Osteoblast (primary cell): ENCODE measurements at regions not wholly inside any gene's neighbourhood (a gene's known extent, or its start where the extent isn't known, plus 50 kb on each side); places are given as distances from the start of the nearest gene placed in this dataset.

Experiments
- DNase-seq: peaks from one replicate; pipeline ENCODE4 v3.0.0; 2011; ENCODE audit warnings: low spot score, mixed read lengths; ENCODE audit not compliant: insufficient read length; ENCODE audit errors: missing footprints
- H2AFZ ChIP-seq: 2 replicates; pipeline ENCODE4 v1.6.0; 2011; ENCODE audit warnings: mild to moderate bottlenecking, low read length
- H3K27ac ChIP-seq: 2 replicates; pipeline ENCODE4 v1.5.1; 2011; ENCODE audit warnings: mild to moderate bottlenecking, low read depth, low read length, moderate library complexity
- H3K27me3 ChIP-seq: 2 replicates; pipeline ENCODE4 v1.6.0; 2012; ENCODE audit warnings: mild to moderate bottlenecking, control low read depth, inconsistent platforms, low read length, moderate library complexity; ENCODE audit not compliant: insufficient read depth
- H3K36me3 ChIP-seq: 2 replicates; pipeline ENCODE4 v1.5.1; 2011; ENCODE audit warnings: mild to moderate bottlenecking, low read length, control low read depth, moderate library complexity; ENCODE audit not compliant: insufficient read depth
- H3K4me1 ChIP-seq: 2 replicates; pipeline ENCODE4 v1.5.1; 2011; ENCODE audit warnings: mild to moderate bottlenecking, low read length, control low read depth, moderate library complexity; ENCODE audit not compliant: insufficient read depth
- H3K4me2 ChIP-seq: 2 replicates; pipeline ENCODE4 v1.6.0; 2011; ENCODE audit warnings: mild to moderate bottlenecking, low read length; ENCODE audit not compliant: insufficient read depth
- H3K4me3 ChIP-seq: fragments of 200-600 bp; sonication (generic); 3 replicates; pipeline ENCODE4 v1.5.1; 2012; ENCODE audit warnings: mild to moderate bottlenecking, low read length, inconsistent platforms; ENCODE audit not compliant: insufficient read depth
- H3K79me2 ChIP-seq: 2 replicates; pipeline ENCODE4 v1.6.0; 2012; ENCODE audit warnings: mild to moderate bottlenecking, low read length, control low read depth, inconsistent platforms; ENCODE audit not compliant: insufficient read depth
- H3K9me3 ChIP-seq: 2 replicates; pipeline ENCODE4 v1.5.1; 2011; ENCODE audit warnings: low read depth, low read length, control low read depth
- H4K20me1 ChIP-seq: 2 replicates; pipeline ENCODE4 v1.6.0; 2012; ENCODE audit warnings: mild to moderate bottlenecking, low read length, control low read depth; ENCODE audit not compliant: insufficient read depth
- TF ChIP-seq, protein P1 (sequence below): IDR thresholded peaks from 2 replicates; pipeline ENCODE4 v1.5.1; 2011; ENCODE audit warnings: mild to moderate bottlenecking, low read depth, low read length, moderate library complexity; ENCODE audit errors: extremely low read depth

DNA sequence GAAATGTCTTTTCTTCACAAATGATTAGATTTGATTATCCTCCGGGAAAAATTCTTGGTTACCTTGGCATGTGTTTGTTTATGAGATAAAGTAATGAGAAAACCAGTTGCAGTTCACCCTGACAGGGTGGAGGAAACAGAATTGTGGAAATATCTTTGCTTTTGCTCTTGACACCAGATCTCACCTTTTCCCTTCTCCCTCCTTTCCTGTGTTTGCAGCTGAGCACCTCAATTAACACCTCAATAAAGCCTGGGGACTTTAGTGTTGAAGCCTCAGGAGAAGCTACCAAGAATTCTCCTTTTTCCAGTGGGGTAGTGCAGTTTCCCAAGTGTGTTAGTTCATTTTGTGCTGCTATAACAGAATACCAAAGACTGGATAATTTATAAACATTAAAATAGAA lies 350.8 kb upstream of the IGFBP7 start:
- no peaks in the 10 kb centered on the region for H3K79me2 ChIP-seq
- DNase-seq, result no peak
- H4K20me1 ChIP-seq, result no peaks in the 10 kb centered on the region

DNA sequence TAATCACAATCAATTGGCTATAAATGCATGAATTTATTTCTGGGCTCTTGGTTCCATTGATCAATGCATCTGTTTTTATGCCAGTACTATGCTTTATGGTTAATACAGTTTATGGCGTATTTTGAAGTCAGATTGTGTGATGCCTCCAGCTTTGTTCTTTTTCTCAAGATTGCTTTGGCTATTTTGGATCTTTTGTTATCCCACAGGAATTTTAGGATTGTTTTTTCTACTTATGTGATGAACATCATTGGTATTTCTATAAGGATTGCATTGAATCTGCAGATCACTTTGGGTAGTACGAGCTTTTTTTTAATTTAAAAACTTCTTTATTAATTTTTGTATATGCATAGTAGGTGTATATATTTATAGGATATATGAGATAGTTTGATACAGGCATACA lies 338.7 kb upstream of the IGFBP7 start:
- no peaks in the 10 kb centered on the region for H3K4me1 ChIP-seq
- DNase-seq, result no peak
- H3K4me2 ChIP-seq, result no peak overlapping the region
- no peaks in the 10 kb centered on the region for H3K79me2 ChIP-seq
- H3K9me3 ChIP-seq, result no peaks in the 10 kb centered on the region
- H3K36me3 ChIP-seq, result no peaks in the 10 kb centered on the region
- H2AFZ ChIP-seq, result no peak overlapping the region
- TF ChIP-seq, protein P1, sequence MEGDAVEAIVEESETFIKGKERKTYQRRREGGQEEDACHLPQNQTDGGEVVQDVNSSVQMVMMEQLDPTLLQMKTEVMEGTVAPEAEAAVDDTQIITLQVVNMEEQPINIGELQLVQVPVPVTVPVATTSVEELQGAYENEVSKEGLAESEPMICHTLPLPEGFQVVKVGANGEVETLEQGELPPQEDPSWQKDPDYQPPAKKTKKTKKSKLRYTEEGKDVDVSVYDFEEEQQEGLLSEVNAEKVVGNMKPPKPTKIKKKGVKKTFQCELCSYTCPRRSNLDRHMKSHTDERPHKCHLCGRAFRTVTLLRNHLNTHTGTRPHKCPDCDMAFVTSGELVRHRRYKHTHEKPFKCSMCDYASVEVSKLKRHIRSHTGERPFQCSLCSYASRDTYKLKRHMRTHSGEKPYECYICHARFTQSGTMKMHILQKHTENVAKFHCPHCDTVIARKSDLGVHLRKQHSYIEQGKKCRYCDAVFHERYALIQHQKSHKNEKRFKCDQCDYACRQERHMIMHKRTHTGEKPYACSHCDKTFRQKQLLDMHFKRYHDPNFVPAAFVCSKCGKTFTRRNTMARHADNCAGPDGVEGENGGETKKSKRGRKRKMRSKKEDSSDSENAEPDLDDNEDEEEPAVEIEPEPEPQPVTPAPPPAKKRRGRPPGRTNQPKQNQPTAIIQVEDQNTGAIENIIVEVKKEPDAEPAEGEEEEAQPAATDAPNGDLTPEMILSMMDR, result no peak
- H3K27ac ChIP-seq, result no peak overlapping the region
- no peak overlapping the region for H3K4me3 ChIP-seq
- H3K27me3 ChIP-seq, result no peaks in the 10 kb centered on the region
- no peaks in the 10 kb centered on the region for H4K20me1 ChIP-seq

More for the DNA sequence above, 350.8 kb upstream of the IGFBP7 start:
- Histone ChIP-seq H2AFZ (no peak overlapping the region), H3K27ac (no peak overlapping the region), H3K9me3 (no peaks in the 10 kb centered on the region), H3K27me3 (no peaks in the 10 kb centered on the region), H3K4me2 (no peak overlapping the region), H3K4me3 (no peak overlapping the region), H3K36me3 (no peaks in the 10 kb centered on the region), H3K4me1 (no peaks in the 10 kb centered on the region)
- TF ChIP-seq, protein P1, result no peak

DNA sequence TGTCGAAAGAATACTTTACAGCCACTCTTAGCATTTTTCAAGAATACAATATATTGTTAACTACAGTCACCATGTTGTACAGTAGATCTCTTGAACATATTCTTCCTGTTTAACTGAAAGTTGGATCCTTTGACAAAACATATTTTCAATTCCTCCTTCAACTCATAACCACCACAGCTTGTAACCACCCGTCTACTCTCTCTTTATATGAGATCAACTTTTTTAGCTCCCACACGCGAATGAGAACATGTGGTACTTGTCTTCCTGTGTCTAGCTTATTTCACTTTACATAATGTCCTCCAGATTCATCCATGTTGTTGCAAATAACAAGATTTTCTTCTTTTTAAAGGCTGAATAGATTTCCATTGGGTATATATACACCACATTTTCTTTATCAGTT lies 338.3 kb upstream of the IGFBP7 start:
- Histone ChIP-seq H3K79me2 (no peaks in the 10 kb centered on the region), H3K27me3 (no peaks in the 10 kb centered on the region), H3K27ac (no peak overlapping the region), H4K20me1 (no peaks in the 10 kb centered on the region), H3K9me3 (no peaks in the 10 kb centered on the region), H3K4me3 (no peak overlapping the region), H3K4me2 (no peak overlapping the region), H3K4me1 (no peaks in the 10 kb centered on the region), H3K36me3 (no peaks in the 10 kb centered on the region), H2AFZ (no peak overlapping the region)
- TF ChIP-seq, protein P1, result no peak
- DNase-seq, result no peak

DNA sequence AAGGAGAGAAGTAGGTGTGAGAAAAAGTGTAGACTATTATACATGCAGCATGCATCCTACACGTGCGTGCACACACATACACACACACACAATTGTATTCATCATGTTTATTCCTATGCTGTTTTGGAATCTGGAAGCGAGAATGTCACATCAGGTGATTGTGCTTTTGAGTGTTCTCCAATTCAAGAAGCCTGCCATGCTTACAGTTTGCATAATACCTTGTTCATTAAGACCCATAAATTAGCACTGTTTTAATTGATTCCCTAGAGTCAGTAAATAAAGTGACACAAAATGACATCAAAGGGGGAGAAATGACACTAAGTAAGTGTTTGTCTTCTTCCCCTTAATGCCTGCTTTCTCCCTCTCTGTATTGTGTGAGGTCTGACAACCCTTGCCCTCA lies 336.1 kb upstream of the IGFBP7 start:
- no peak overlapping the region for H3K4me3 ChIP-seq
- no peak overlapping the region for H3K27ac ChIP-seq
- no peak overlapping the region for H2AFZ ChIP-seq
- H3K27me3 ChIP-seq, result no peaks in the 10 kb centered on the region
- TF ChIP-seq, protein P1, result no peak
- no peaks in the 10 kb centered on the region for H4K20me1 ChIP-seq
- H3K36me3 ChIP-seq, result no peaks in the 10 kb centered on the region
- H3K4me1 ChIP-seq, result no peaks in the 10 kb centered on the region
- H3K79me2 ChIP-seq, result no peaks in the 10 kb centered on the region
- no peaks in the 10 kb centered on the region for H3K9me3 ChIP-seq
- no peak for DNase-seq
- no peak overlapping the region for H3K4me2 ChIP-seq
